ENCODE measurements at regions not wholly inside any gene's neighbourhood (a gene's known extent, or its start where the extent isn't known, plus 50 kb on each side); places are given as distances from the start of the nearest gene placed in this dataset.

GRCh38 chr13:80038371-80038770, 302.6 kb downstream of the SPRY2 start:
- no peak overlapping the region for H3K27ac ChIP-seq (ENCODE audit: low read depth, low read length)
- H4K20me1 ChIP-seq (ENCODE audit: insufficient read depth, low read length), result no peaks in the 10 kb centered on the region
- H3K4me2 ChIP-seq (ENCODE audit: insufficient read depth, low read length), result no peak overlapping the region
- H3K4me1 ChIP-seq (ENCODE audit: insufficient read depth, low read length), result peaks cover 28% of the 10 kb centered on the region
- H3K9me3 ChIP-seq (ENCODE audit: low read depth, low read length), result no peaks in the 10 kb centered on the region
- no peak for TF ChIP-seq CTCF (IDR thresholded peaks at IDR 0.05; ENCODE audit: extremely low read depth, low read depth, low read length)
- DNase-seq (ENCODE audit: insufficient read length, low spot score, missing footprints), result no peak
- no peaks in the 10 kb centered on the region for H3K27me3 ChIP-seq (ENCODE audit: insufficient read depth, low read length)
- H3K36me3 ChIP-seq (ENCODE audit: insufficient read depth, low read length), result no peaks in the 10 kb centered on the region
- no peak overlapping the region for H3K4me3 ChIP-seq (ENCODE audit: insufficient read depth, low read length)
- H3K79me2 ChIP-seq (ENCODE audit: insufficient read depth, low read length), result no peaks in the 10 kb centered on the region
- no peak overlapping the region for H2AFZ ChIP-seq (ENCODE audit: low read length)

GRCh38 chr13:80037505-80037888, 303.4 kb downstream of the SPRY2 start:
- H4K20me1 ChIP-seq (ENCODE audit: insufficient read depth, low read length), result no peaks in the 10 kb centered on the region
- TF ChIP-seq CTCF (IDR thresholded peaks at IDR 0.05; ENCODE audit: extremely low read depth, low read depth, low read length), result no peak
- H3K79me2 ChIP-seq (ENCODE audit: insufficient read depth, low read length), result no peaks in the 10 kb centered on the region
- H3K9me3 ChIP-seq (ENCODE audit: low read depth, low read length), result no peaks in the 10 kb centered on the region
- H3K4me3 ChIP-seq (ENCODE audit: insufficient read depth, low read length), result no peak overlapping the region
- peak overlapping the region; percentile 69 for H3K27ac ChIP-seq (ENCODE audit: low read depth, low read length)
- H3K36me3 ChIP-seq (ENCODE audit: insufficient read depth, low read length), result no peaks in the 10 kb centered on the region
- no peaks in the 10 kb centered on the region for H3K27me3 ChIP-seq (ENCODE audit: insufficient read depth, low read length)
- peaks cover 28% of the 10 kb centered on the region for H3K4me1 ChIP-seq (ENCODE audit: insufficient read depth, low read length)
- peak overlapping the region; percentile 11 for H3K4me2 ChIP-seq (ENCODE audit: insufficient read depth, low read length)
- peak; percentile 56 for DNase-seq (ENCODE audit: insufficient read length, low spot score, missing footprints)
- no peak overlapping the region for H2AFZ ChIP-seq (ENCODE audit: low read length)

- peaks cover 28% of the 10 kb centered on the region for H3K4me1 ChIP-seq (ENCODE audit: insufficient read depth, low read length)
- peak overlapping the region; percentile 62 for H3K27ac ChIP-seq (ENCODE audit: low read depth, low read length)
- no peak for DNase-seq (ENCODE audit: insufficient read length, low spot score, missing footprints)
- no peaks in the 10 kb centered on the region for H3K79me2 ChIP-seq (ENCODE audit: insufficient read depth, low read length)
- H3K9me3 ChIP-seq (ENCODE audit: low read depth, low read length), result no peaks in the 10 kb centered on the region
- H3K27me3 ChIP-seq (ENCODE audit: insufficient read depth, low read length), result no peaks in the 10 kb centered on the region
- no peak overlapping the region for H3K4me3 ChIP-seq (ENCODE audit: insufficient read depth, low read length)
- no peaks in the 10 kb centered on the region for H3K36me3 ChIP-seq (ENCODE audit: insufficient read depth, low read length)
- no peaks in the 10 kb centered on the region for H4K20me1 ChIP-seq (ENCODE audit: insufficient read depth, low read length)
- no peak overlapping the region for H2AFZ ChIP-seq (ENCODE audit: low read length)
- no peak for TF ChIP-seq CTCF (IDR thresholded peaks at IDR 0.05; ENCODE audit: extremely low read depth, low read depth, low read length)
- peak overlapping the region; percentile 11 for H3K4me2 ChIP-seq (ENCODE audit: insufficient read depth, low read length)
Observed at GRCh38 chr13:80036845-80037504, 304.0 kb downstream of the SPRY2 start.

GRCh38 chr13:80035096-80035495, 305.8 kb downstream of the SPRY2 start:
- Histone ChIP-seq H3K4me3 (ENCODE audit: insufficient read depth, low read length) (no peak overlapping the region), H3K79me2 (ENCODE audit: insufficient read depth, low read length) (no peaks in the 10 kb centered on the region), H3K27me3 (ENCODE audit: insufficient read depth, low read length) (no peaks in the 10 kb centered on the region), H3K4me2 (ENCODE audit: insufficient read depth, low read length) (no peak overlapping the region), H3K9me3 (ENCODE audit: low read depth, low read length) (no peaks in the 10 kb centered on the region), H3K27ac (ENCODE audit: low read depth, low read length) (no peak overlapping the region), H4K20me1 (ENCODE audit: insufficient read depth, low read length) (no peaks in the 10 kb centered on the region), H3K36me3 (ENCODE audit: insufficient read depth, low read length) (no peaks in the 10 kb centered on the region), H3K4me1 (ENCODE audit: insufficient read depth, low read length) (peaks cover 22% of the 10 kb centered on the region), H2AFZ (ENCODE audit: low read length) (no peak overlapping the region)
- no peak for DNase-seq (ENCODE audit: insufficient read length, low spot score, missing footprints)
- no peak for TF ChIP-seq CTCF (IDR thresholded peaks at IDR 0.05; ENCODE audit: extremely low read depth, low read depth, low read length)
